GM18505 (cell line): ENCODE measurements at regions not wholly inside any gene's neighbourhood (a gene's known extent, or its start where the extent isn't known, plus 50 kb on each side); places are given as distances from the start of the nearest gene placed in this dataset.

ENCODE experiments used
- ATAC-seq: cut with Tn5 transposase; IDR thresholded peaks from one replicate; pipeline ENCODE4 v1.9.1; 2021; ENCODE audit not compliant: unreplicated experiment
- POLR2A ChIP-seq: IDR thresholded peaks from 4 replicates; pipeline ENCODE4 v1.6.1; 2011; ENCODE audit warnings: borderline replicate concordance; ENCODE audit not compliant: insufficient read depth, insufficient read length; ENCODE audit errors: extremely low read depth

- ATAC-seq: no peak
Measured at GRCh38 chr6:53744321-53744720, 50.5 kb upstream of the LRRC1 start.

GRCh38 chr6:53741034-53741823 is 53.6 kb upstream of the LRRC1 start:
- no peak for TF ChIP-seq POLR2A
- ATAC-seq: no peak

More at GRCh38 chr6:53744321-53744720, 50.5 kb upstream of the LRRC1 start:
- no peak for TF ChIP-seq POLR2A

- no peak for TF ChIP-seq POLR2A
- no peak for ATAC-seq
Measured at GRCh38 chr6:53737746-53738145, 57.1 kb upstream of the LRRC1 start.

DNA sequence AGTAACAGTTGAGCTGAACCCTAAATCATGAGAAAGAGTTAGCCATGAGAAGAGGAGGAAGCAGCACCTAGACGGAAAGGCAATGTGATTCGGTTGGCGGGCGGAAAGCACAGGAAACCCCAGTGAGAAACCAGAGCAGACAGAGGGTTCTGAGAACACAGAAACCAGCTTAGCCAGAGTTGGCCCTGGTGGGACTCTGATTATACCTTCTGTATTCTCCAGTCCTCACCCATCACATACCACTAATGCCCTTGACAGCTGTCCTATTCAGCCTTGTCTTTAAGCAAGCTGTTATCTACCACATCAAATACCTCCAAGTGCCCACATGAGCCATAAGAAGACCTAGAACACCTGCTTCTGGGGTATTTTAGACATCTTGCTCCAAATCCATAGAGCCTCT is 58.9 kb upstream of the LRRC1 start:
- no peak for TF ChIP-seq POLR2A
- no peak for ATAC-seq

GRCh38 chr6:53734473-53735299 is 60.1 kb upstream of the LRRC1 start:
- TF ChIP-seq POLR2A: no peak
- peak; percentile 53 for ATAC-seq

DNA sequence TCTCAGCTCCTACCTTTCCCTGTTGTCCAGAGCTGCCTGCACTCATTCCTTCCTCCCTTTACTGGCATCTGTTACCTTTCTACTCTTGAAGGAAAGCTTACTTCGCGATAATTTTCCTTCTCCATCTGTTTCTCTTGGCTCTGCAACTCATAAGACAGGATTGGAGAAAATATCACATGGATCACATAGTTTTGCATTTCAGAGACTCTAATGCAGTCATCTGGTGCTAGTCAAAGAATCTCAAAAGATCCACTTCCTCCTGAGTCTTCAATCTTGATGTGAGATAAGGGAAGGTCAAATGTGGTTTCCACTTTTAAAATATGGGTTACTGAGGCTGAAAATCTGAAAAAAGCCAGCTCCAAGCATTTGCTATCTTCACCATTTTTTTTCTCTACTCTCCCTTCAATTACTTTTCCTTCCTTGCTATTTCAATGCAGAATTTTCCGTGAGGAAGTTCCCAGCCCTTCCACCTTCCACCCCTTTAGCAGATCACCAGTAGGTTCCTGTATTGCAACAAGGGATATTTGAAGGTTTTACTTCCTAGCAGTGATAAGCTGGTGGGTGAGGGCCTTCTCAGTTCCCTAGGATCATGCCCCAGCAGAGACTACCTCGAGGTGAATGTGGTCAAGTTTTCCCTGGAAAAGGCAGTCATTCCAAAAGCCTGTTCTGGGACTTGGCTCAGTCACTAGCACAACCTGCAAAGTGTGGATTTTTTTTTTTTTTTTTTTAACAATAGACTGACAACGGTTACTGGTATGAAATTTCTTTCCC is 62.8 kb upstream of the LRRC1 start:
- TF ChIP-seq POLR2A: no peak
- no peak for ATAC-seq

- TF ChIP-seq POLR2A: no peak
- ATAC-seq: no peak
Measured at GRCh38 chr6:53730767-53731166, 64.0 kb upstream of the LRRC1 start.

GRCh38 chr6:53728570-53729194 is 63.1 kb upstream of the KLHL31 start:
- peak; percentile 57 for ATAC-seq
- no peak for TF ChIP-seq POLR2A

GRCh38 chr6:53727748-53728147 is 62.2 kb upstream of the KLHL31 start:
- no peak for TF ChIP-seq POLR2A
- no peak for ATAC-seq

DNA sequence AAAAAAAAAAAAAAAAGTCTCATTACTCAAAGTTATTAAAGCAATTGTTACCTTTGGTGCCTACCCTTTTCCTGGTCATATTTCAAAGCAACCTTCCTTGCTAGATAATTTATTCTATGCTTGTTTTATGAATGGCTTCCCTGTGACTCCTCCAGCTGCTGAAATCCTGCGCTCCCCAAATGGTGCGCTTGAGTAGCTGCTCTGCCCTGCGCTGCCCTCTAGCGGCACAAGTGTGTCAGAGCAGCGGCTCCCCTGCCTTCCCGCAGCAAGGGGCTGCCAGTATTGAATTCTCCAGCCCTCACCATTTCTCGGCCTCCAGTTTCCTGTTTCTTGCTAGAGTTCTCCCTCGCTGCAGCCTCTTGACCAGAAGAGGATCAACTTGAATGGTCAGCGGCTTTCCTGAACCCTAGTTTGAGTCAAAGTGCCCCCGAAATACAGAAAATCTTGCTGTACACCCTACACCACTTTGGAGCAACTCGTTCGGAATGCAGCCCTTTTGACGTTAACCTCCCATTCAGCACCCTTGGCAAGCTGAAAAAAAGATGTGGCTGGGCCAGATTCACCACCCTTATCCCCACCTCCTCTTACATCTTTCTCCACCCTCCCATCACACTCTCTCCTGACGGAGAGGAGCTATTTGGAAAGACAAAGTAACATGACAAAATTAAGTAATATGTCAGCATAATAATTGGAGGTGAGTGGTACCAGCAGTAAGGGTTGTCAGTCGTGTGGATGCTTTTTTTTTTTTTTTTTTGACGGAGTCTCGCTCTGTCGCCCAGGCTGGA is 60.4 kb upstream of the KLHL31 start:
- TF ChIP-seq POLR2A: no peak
- peak; percentile 89 for ATAC-seq

GRCh38 chr6:53724501-53724900 is 58.9 kb upstream of the KLHL31 start:
- ATAC-seq: no peak
- TF ChIP-seq POLR2A: no peak

- no peak for TF ChIP-seq POLR2A
- ATAC-seq: no peak
Measured at GRCh38 chr6:53723331-53723730, 57.8 kb upstream of the KLHL31 start.
